NAMALWA (cell line): ENCODE measurements at regions not wholly inside any gene's neighbourhood (a gene's known extent, or its start where the extent isn't known, plus 50 kb on each side); places are given as distances from the start of the nearest gene placed in this dataset.

Experiments
- DNase-seq: peaks from one replicate; pipeline ENCODE4 v3.0.0-alpha.2; 2015; ENCODE audit warnings: low spot score

DNA sequence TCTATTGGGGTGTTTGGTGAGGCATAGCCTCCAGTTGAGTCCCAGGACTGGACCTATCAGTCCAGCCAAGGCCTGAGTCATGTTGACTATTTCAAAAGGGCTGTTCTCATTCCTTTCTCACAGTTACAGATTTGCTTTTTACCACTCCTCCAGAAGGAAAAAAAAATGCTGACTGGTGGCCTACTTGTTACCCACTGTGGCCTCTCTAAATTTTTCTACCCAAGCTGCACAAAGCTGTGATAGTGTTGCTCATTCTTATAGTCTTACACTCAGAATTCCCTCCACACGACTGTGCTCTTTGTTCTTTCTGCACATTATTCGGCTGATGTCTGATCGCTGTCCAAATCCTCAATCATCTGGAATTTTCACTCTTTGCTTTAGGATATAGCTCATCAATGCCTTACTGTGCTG, 1142.2 kb downstream of the IGSF11 start:
- DNase-seq: no peak

DNA sequence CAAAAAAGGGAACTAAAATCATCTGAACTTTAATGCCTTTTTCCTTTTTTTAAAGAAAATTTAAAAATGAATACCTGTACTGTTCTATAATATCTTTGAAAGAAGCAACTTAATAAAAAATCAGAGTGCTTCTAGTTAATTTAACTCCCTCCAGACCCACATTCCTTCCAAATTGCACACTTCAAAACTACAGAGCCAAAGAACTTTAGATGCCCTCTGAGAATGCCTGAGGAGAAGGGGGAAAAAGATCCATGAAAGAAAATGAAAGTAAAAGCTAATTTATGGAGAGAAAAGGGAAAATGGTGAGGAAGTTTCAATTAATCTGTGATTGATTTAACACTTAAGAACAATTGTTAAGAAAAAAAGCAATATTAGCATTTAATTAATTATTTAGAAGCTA, 1141.6 kb downstream of the IGSF11 start:
- DNase-seq: no peak

DNA sequence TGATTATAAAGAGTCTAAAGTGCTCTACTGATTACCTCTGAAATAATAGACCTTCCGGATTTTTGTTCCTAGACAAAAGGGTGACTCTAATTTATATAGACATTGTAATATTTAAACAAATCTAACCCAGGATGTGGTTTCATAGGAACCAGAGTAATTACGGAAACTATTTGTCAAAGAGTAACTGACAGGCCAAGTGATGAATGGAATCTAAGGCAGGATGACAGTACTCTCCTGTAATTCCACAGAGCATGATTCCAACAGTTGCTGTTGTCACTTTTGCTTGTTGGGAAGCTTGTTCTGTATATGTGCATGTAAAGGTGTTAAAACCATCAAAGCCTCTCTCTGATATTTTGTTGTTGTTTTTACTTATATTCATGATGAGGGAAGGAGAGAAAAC, 1141.0 kb downstream of the IGSF11 start:
- no peak for DNase-seq

DNA sequence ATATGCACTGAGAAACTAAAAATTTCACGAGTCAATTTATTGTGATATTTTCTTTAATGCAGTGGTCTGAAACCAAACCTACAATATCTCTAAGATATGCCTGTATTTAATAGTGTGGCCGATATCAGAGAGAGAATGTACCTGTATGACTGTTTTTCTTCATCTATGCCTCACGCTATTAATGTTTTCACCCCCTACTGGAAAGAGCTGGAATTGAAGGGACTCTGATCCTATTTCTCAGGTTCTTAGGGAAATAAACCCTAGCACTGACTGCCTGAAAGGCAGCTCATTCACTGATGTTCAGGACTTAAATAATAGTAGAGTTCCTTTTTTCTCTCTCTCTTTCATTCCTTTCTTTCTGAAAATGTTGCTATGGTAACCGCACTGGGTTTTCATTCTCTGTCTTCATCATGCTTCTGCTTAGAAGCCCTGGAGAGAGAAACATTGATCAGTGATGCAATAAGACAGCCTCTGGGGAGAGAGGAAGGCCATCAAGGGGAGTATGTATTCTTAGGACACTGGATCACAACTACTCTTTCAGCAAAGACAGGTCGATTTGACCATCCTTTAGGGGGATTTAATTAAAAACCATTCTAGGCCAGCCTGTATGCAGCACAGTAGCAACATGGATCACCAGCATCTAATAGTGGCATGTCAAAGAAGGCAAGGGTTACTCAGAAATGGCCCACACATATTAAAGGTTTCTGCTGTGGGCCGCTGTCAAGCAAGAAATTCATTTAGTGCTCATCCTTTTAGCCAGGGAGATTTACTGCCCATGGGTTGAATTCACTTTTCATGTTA, 1135.7 kb downstream of the IGSF11 start:
- DNase-seq: peak; percentile 59

DNA sequence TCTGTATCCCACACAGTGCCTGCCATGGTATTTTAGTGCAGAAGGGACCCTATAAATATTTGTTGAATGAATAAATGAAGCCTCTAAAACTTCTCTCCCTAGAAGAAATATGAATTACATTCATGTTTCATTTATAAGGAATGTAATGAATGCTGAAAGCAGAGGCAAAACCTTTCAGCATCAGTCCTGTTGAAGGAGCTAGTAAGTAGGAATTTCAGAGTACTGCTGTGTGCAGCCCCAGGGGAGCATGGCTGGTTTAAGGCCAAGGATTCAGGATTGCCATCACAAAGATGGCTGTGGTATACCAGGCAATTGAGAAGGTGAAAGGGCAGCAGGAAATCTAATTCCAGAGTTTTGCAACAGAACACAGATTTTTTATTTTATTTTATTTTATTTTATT, 1131.4 kb downstream of the IGSF11 start:
- no peak for DNase-seq

DNA sequence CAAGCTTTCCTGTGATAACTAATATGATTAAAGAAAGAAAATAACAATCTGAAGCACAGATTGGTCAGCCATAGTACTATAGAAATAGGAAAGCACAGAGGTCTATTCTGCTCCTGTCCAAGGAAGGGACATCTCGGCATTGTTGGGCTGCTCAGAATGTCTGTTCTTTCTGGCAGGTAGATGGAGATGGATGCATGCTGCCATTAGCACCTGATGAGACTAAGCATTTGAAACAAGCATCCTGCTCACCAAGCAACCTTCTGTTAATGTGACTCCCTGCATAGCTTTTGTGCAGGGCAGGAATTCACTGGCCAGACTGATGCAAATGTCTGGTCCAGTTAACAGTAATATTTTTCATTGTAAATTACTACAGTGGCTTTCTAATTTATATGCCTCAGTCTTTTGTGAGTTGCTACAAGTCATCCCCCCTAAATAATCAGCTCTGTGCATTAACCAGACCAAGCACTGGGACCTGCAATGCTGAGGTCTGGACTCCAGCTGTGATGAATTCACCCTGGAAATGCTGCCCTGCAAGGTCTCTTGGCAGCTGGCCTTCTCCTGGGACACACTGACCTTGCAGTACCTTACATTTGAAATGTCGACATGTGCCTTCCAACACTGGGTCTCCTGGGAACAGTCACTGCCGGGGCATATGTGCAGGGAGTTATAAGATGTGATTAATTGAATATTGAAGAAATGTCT, 1123.7 kb downstream of the IGSF11 start:
- no peak for DNase-seq

DNA sequence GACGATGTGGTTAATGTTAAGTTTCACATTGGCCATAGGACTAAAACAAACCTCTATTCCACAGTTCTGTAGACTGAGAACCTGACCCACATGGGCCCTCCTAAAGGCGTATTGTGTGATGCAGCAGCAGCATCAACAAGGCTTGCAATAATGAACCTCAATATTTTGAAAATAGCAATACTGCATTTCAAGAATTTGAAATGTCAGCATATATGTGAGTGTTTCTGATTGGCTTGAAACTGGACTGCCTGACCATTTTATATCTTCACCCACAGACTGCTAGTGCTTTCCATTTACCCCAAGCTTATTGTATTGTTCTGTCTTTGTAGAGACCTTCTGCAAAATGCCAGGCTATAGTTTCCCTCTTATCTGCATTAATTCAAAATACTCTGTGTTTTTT, 1122.3 kb downstream of the IGSF11 start:
- DNase-seq: no peak

DNA sequence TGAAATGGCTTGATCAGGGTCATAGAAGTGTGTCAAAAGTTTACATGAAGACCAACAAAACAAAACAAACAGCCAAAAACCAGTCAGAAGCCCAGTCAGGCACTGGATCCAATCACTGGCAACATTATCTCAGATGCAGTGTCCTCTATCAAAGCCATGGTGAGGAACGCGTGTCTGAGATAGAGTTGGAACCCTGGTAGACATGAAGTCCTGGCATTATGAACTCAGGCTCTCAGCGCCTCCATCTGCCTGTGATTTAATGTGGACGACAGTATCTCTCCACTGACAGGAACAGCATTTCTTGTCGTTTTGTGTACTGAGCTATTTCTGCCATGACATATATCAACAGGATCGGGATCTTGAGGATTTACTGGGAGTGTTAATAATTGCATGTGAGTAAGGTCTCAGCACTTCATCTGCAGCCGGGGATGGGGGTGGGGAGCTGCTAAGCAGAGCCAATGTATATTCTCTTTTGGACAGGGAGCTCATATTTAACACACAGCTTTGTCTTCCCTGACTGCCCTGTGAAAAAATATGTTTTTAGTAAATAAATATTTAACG, 1120.0 kb downstream of the IGSF11 start:
- DNase-seq: no peak

DNA sequence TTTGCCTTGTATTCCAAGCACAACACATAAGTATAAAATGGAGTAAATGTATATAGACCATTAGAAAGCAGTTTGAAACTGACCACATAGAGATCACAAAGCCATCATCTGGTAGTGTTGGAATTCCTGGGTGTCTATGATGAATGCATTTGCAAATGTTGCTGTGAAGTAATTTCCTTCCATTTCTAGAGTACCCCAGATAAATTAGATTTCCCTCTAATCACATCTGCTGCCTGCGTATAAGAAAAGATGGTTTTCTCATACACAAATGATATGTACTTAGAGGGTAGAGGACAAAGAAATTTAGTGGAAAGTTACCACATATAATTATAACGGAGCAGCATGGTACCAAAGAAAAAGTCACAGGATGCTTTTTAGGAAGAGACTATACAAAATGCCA, 1117.8 kb downstream of the IGSF11 start:
- DNase-seq: no peak

DNA sequence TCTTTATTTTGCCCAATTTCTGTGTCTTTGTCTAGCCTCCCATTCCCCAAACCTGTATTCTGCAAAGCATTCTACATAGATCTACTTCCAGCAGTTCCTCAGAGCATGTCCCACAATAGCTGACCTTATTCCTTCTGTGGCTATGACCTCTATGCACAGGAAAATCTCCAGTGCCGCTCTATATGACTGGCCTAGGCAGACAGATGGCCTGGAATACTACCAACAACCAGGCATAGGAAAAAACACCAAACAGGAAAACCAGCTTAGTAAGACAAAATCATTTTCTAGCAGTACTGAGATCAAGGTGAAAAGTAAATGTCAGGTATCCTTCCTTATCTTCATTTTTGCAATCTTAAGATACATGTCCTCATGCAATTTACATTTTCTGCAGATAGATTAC, 1115.0 kb downstream of the IGSF11 start:
- no peak for DNase-seq

DNA sequence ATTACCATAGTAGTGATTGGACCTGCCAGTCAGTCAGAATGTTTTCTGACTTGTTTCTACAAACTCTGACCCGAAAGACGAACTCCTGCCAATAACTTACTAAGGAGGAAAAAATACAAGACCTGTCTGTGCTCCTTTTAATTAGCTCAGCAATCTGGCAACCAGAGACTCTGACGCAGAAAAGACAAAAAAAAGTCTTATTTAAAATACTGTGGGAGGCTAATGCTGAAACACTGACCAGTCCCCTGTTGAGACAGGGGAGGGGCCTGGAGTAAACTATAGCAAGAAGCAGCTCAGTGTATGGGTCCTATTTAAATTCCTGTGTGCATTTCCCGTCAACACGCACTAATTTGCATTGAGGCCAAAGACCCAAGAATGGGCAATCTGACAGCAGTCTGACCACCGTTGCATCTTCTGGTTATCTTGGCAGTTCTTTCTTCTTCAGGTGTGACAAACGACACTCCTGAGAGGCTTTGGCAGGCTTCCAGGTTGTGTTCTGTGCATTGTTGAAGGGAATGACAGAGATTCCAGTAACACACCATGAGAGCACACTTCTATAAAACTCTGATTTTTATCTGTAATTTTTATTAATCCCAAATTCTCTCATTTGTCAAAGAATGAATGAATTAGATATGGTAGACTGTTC, 1114.3 kb downstream of the IGSF11 start:
- DNase-seq: no peak

DNA sequence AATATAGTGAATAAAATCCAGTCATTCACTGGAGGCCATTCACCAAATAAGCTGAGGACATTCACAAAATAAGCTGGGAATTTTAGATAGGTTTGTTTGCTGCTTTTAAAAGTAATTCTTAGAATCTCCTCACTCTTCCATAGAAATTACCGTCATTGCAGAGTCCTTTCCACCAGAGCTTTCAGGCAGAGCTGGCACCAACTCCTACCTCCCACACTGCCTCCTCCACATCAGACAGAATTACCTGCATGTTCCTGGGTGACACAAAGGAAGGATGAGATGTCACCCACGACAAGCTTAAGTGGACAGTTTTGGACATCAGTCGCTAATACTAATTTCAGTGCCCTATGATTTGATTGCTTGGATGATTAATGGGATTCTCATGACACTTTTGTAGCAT, 1113.2 kb downstream of the IGSF11 start:
- no peak for DNase-seq

DNA sequence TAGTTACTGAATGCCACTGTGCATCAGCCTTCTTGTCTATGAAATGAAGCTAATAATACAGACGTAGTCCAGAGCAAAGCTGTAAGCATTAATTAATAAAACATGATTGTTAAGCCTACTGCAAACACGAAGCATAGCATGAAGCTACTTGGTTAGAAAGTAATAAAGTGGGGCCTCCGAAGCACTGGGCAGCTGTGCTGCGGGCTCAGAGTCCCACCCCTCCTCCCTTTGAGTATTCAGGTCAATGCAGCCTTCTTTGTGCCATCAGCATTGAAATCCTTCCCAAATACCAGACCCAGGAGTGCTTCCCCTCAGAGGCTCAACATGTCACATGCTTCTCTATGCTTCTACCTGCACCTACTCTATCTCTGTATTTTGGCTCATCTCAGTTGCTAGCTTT, 1112.6 kb downstream of the IGSF11 start:
- DNase-seq: no peak

DNA sequence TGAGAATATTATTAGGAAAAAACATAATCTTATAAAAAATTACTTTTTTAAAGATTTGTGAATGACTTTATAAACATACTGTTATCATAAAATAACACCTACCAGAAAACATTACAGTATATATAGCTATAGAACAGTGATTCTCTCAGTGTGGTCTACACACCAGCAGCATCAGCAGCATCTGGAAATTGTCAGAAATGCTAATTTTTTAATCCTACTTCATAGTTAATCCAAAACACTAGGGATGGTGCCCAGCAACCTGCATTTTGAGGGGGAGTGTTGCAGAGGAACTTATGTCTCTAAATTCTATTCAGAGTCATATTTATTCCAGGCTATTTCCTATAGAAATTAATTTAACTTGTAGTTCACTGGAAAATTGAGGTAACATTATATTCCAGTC, 1107.8 kb downstream of the IGSF11 start:
- DNase-seq: no peak

DNA sequence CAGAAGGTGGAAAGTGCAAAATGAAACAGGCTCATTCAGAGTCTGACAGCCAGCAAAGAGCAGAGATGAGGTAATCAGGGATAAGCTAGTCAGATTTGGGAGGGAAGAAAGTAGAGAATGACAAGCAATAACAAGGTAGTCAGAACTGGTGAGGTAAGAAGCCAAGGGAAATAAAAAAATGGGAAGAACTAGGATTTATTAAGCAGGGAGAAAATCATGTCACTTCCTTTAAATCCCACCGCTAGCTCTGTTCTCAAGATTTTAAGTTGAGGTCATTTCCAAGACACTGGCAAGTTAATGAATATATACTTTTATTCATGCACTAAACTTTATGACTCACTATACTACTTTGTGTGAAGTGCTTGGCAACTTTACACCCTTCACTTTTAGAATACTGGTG, 1106.8 kb downstream of the IGSF11 start:
- no peak for DNase-seq

DNA sequence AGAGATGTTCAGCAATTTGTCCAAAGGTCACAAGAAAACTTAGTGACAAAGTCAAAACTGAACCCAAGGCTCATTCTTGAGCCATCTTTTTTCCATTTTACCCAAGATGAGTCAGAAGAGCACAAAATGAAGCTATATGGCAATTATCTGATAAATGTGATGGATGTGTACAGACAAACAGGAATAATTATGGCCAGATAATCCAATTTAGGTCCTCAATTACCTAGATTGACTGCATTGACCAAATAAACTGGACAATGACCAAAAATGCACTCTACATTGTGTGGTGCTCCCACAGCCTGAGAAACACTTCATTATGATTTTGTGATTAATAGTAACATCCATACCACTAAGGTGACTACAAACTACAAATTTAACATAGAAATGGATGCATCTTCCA, 1105.8 kb downstream of the IGSF11 start:
- DNase-seq: no peak

DNA sequence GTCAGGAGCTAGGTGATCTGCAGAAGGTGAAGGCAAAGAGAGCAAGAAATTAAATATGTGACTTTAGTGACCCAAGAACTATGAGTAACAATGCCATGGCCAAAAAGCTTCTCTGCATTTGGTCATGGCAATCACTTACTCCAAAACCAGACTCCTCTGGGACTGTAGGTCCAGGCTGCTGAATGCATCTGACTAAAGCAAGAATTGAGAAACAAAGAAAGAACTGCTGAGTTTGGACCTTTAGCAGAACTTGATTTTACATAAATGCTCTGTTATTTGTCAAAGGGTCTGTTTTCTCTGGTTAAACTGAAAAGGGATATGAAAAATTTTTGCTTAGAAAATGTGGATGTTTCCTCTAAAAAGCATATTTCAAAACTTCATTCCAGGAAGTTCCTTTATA, 1102.2 kb downstream of the IGSF11 start:
- DNase-seq: no peak

DNA sequence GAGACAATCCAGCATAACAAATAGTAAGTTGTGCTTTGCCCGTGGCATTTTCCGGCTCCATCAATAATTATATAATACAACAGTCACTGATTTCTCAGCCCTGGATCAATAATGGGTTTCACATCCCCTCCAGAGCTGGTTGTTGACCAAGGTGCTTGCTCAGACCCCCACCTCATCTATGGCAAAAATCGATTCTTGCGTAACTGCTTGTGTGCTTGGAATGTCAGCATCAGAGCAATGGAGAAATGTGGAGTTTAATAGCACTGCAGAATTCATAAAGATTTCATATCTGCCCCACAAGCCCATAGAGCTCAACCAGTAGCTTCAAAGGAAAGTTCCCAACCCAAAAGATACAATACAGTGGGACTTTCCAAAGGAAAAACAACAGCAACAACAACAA, 1098.5 kb downstream of the IGSF11 start:
- no peak for DNase-seq

DNA sequence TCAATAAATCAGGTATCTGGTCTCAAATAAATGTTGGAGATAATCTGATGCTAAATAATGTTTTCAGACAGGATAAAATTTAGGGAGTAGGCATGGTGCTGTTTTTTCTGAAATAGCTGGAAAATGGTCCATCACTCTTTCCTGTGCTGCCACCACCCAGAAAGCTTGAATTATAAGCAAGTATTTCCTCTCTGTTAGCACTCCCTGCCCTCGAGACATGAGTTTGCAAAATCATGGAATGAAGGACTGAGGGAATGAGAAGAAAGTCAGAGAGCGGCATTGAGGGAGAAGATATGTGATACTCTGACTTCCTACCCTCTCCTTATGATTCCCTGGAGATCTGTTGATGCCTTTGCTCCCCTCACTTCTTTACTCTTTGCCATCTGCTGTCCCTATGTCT, 1095.7 kb downstream of the IGSF11 start:
- DNase-seq: no peak

DNA sequence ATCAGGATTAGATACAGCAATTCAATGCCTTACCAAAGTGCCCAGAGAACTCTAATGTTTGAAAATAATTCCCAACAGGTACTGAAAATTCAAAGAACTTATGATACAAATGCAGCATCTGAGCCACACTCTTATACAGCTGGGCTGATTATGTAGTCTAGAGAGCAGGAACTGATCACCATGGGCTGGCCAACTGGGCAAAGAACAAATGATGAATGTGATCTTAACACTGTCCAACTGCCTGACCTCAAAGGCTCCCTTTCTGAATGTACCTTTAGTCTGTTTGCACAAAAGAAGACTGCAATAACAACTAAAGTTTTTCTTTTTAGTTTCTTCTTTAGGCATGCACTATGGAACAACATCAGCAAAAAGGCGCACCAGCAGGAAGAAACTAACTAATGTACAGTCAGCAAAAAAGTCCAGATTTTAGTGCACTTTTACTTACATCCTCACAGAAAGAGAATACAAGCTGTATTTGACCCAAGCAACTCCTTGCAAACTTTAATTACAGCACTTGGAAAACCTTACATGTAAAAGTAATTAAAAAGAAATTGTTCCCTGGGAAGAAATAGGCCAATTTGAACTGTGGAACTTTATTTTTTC, 1095.1 kb downstream of the IGSF11 start:
- DNase-seq: no peak

DNA sequence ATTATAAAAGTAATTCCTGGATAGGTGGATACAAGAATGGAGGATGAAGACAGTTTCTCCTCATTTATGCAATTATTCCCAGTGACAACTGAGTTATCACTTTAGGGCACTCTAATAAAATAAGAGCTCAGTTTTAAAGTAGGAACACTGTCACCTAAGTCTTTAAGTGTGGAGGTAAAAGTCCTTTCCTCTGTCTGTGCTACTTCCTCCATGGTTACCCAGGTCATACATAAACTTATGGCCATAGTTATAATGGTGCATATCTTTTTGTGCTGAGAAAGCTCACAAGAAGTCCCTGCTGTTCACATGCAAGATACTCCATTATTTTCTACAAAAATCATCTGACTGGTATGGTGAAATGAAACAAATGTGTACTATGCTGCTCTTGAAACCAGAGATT, 1093.6 kb downstream of the IGSF11 start:
- DNase-seq: no peak

DNA sequence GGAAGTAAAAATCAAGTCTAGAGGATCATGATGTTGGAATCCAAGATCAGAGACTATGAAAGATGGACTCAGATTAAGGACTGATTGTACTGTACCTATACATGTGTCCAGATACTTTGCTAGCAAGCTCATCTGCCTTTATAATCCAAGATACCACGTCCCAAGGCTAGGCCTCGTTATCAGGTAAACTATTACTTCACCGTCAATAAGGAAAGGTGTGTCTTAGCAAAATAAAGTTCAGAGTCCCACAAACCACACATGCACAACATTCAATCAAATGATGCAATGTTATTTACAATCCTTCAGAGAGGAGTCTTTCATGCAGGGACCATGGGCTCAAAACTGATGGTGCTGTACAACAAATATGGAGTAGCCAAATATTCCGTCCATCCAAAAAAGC, 1092.9 kb downstream of the IGSF11 start:
- no peak for DNase-seq

DNA sequence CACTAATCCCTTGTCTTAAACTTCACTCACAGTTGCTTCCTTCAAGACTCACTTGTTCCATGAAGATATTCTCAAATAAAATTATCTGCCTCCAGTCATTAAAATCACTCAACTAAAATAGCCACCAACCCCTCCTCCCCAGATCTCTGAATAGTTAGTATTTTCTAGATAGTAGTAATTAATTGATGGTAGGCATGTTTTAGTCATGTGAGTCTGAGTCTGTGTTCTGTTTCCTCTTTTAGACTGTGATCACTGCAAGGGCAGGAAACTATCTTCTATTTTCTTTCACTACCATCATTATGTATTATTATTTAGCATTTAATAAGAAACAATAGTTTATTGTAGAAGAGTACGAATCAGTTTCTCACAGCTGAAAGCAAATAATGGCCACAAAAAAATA, 1080.5 kb downstream of the IGSF11 start:
- DNase-seq: no peak
